Activated effector memory CD4-positive, alpha-beta T cell treated with anti-CD3 and anti-CD28 coated beads, Interleukin-2, amount 50 U/mL, for 16 hours (primary cell): ENCODE measurements at regions not wholly inside any gene's neighbourhood (a gene's known extent, or its start where the extent isn't known, plus 50 kb on each side); places are given as distances from the start of the nearest gene placed in this dataset.

Experiments
- DNase-seq: peaks from one replicate; pipeline ENCODE4 v3.0.0-alpha.2; 2020

- DNase-seq: no peak
Observed at GRCh38 chr12:14156606-14157005, 175.2 kb upstream of the GRIN2B start.

GRCh38 chr12:14157088-14157747 lies 175.8 kb upstream of the GRIN2B start:
- no peak for DNase-seq

- DNase-seq: no peak
Observed at GRCh38 chr12:14164266-14164665, 182.9 kb upstream of the GRIN2B start.

DNA sequence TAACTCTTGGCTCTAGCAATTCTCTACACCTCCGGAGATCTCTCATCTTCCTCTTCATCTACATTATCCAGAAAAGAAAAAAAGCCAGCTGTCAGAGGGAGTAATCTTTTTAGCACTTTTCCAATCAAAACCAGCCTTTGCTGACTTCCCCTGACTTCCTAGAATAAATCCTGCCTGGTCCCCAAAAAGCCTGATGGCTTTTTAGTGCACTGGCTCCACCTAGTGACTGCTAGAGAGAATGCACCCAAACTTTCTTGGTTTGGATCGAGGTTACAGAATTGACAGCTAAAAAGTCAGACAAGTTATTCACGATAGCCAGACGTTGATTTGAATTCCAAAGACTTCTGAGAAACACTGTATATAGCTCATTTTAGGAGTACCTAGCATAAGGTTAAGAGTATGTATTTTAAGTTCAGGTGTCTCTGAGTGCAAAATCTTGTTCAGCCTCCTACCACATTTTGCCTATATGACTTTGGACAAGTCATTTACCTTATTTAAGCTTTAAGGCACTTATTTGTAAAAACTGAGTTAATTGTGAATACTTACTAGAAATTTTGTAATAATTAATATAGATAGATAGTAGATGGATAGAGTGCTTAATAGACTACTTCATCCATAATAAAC lies 185.7 kb upstream of the GRIN2B start:
- no peak for DNase-seq

GRCh38 chr12:14169281-14169680 lies 187.9 kb upstream of the GRIN2B start:
- no peak for DNase-seq

DNA sequence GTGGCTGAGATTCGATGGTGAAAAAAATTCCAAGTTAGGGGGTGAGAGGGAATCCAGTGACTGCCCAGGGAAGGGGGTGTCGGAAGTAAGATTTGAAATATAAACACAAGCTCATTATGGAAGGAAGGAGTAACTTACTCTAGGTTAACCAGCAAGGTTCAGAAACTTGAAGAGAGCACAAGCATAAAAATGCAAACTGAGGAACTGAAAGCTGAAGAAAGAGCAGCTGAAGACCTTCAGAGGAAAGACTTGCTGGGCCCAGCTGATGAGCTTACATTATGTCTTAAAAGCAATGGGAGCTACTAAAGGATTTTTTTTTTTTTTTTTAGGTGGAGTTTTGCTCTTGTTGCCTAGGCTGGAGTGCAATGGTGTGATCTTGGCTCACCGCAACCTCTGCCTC lies 189.7 kb upstream of the GRIN2B start:
- no peak for DNase-seq

DNA sequence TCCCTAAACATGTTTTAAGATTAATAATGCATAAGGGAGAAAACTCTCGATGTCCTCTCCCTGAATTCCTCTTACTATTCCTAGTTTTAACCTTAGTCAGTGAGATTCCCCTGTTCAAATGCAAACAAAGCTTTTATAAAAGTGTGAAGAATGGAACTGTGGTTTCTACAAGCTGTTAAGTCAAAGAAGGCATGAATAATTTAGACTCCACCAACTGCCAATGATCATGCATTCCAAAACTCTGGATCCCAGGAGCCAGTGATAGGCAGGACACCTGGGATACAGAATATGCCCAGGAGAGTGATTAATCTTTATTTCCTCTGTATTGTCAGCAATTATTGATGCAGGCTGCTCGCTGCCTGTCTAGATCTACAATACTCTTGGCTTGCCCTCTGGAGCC lies 190.3 kb upstream of the ATF7IP start:
- DNase-seq: no peak

GRCh38 chr12:14185427-14186192 lies 179.9 kb upstream of the ATF7IP start:
- DNase-seq: no peak

GRCh38 chr12:14186193-14186502 lies 179.3 kb upstream of the ATF7IP start:
- no peak for DNase-seq

DNA sequence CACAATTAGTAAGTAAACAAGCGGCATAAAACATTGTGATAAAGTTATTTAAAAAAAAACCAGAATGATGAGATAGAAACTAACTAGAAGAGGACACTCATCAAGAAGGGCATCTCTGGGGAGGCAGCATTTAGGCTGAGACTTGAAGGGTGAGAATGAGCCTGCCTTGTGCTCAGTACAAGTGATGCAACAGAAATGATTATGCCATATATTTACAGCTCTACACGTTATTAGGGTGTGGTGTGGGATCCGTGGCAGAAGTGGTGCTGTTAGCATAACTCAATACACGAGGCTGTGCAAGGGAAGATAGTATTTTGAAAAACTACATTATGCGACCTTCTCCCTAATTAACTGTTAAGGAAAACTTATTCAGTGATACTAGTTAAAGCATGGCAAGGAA lies 178.5 kb upstream of the ATF7IP start:
- no peak for DNase-seq

GRCh38 chr12:14187966-14188365 lies 177.5 kb upstream of the ATF7IP start:
- DNase-seq: no peak

- no peak for DNase-seq
Observed at GRCh38 chr12:14188744-14189143, 176.7 kb upstream of the ATF7IP start.

DNA sequence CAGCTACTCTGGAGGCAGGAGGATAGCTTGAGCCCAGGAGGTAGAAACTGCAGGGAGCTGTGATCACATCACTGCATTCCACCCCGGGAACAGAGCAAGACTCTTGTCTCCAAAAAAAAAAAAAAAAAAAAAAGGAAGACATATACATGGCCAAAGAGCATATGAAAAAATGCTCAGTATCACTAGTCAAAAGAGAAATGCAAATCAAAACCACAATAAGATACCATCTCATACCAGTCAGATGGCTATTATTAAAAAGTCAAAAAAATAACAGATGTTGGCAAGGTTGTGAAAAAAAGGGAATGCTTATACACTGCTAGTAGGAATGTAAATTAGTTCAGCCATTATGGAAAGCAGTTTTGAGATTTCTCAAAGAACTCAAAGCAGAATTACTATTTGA lies 174.8 kb upstream of the ATF7IP start:
- DNase-seq: no peak

GRCh38 chr12:14191612-14192011 lies 173.9 kb upstream of the ATF7IP start:
- no peak for DNase-seq

DNA sequence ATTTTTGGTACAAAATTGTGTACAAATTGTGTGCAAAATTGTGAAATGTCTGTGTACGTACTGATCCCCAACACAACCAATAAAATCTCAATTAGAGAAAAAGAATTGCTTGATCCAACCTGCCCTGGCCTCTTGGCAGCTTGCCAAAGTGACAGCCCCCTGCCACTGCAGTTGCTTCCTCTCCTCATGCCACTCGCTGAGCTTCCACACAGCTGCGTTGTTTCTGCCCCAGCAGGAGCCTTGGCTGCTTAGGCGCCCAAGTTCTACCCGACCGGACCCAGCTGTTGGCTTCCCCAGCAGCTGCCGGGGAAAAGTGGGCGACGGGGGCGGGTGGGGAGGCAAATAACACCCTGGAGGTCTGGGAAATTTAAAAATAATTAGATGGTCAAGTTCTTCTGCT lies 171.8 kb upstream of the ATF7IP start:
- no peak for DNase-seq

DNA sequence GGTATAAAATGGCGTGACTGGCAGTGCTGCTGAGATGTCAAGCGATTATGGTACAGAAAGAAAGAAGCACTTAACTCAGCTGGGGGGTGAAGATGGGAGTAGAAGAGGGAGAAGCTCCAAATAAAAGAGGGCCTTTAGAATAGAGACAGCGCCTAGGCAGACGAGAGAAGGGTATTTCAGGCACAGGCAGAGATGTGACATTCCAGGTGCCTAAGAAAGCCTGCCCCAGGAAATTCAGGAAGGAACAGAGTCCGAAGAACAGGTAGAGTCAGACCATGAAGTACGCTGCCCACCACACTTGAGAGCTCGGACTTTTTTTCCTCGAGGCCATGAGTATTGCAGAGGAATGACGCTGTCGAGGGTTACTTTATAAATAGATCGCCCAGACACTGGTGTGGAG lies 170.9 kb upstream of the ATF7IP start:
- no peak for DNase-seq

DNA sequence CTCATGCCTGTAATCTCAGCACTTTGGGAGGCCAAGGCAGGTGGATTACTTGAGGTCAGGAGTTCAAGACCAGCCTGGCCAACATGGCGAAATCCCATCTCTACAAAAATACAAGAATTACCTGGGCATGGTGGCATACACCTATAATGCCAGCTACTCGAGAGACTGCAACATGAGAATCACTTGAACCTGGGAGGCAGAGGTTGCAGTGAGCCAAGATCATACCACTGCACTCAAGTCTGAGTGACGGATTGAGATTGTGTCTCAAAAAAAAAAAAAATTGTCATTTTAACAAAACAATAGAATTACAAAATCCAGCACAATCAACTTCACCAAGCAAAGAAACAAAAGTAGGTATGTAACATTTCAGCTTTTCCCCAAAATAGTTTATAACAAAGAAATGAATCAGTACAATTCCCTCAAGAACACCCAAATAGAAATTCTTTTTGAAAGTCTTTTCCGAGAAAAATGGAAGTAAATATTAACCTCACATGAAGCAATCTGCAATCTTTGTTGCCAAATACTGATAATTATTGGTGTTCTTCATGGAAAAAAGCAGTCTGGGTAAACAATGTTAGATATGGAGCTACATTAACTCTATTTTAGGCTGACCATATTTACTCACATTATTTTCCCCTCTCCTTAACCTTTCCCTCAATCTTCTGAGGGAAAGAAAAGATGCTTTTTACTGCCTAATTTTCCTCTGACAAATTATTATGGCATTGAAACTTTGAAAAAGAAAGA lies 165.9 kb upstream of the ATF7IP start:
- DNase-seq: no peak

DNA sequence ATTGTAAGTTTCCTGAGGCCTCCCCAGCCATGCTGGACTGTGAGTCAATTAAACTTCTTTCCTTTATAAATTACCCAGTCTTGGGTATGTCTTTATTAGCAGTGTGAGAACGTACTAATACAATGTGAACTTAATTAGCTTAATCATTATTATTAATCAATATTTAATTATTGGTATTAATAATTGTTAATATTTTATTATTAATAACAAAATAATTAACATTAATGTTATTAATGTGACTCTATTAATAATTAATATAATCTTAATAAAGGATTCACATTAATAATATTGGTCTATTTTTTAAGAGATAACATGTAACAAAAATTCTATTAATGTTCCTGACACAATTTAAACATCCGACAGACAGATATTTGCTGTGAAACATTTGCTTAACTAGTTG lies 164.9 kb upstream of the ATF7IP start:
- DNase-seq: no peak

GRCh38 chr12:14201291-14201690 lies 164.2 kb upstream of the ATF7IP start:
- DNase-seq: no peak

GRCh38 chr12:14207905-14208551 lies 157.5 kb upstream of the ATF7IP start:
- no peak for DNase-seq

- no peak for DNase-seq
Observed at GRCh38 chr12:14211947-14212387, 153.5 kb upstream of the ATF7IP start.

GRCh38 chr12:14213542-14213941 lies 151.9 kb upstream of the ATF7IP start:
- no peak for DNase-seq

DNA sequence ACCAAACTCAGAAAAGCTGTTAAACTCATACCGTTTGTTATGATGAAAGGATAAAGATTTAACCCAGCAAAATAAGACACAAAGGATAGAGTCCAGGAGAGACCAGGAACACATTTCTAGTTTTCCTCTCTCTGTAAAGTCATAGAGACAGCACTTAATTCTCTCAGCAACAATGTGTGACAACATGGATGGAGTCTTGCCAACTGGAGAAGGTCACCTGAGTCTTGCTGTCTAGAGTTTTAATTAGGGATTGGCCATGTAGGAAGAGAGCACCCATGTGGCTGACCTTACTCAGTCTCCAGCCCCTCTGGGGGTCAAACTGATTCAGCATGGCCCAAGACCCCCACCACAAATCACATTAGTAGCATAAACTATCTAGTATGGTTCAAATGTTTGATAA lies 151.0 kb upstream of the ATF7IP start:
- DNase-seq: no peak
